ENCODE measurements at regions not wholly inside any gene's neighbourhood (a gene's known extent, or its start where the extent isn't known, plus 50 kb on each side); places are given as distances from the start of the nearest gene placed in this dataset.

DNA sequence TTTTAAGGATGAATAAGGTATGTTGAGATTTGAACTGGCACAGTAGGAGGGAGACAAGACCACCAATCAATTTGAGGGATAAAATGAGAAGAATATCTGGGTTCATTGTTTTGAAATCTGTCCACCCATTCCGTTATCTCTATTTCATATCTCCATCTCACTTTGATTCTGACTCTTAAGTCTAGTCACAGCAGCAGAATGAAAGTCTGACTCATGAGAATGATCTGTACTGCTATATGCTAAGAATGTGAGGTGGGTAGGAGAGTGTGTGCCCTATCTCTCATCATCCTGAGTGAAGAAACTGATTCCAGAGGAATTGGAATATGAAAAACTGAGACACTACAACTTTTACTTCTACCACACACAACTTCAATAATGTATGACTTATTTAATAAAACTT lies 1994.5 kb upstream of the PIK3C3 start:
- Histone ChIP-seq H3K27ac (no peak overlapping the region), H3K4me3 (no peak overlapping the region), H3K9me3 (no peaks in the 10 kb centered on the region), H3K27me3 (replicated peaks; ENCODE audit: insufficient read depth) (no peaks in the 10 kb centered on the region), H3K4me1 (ENCODE audit: control insufficient read depth in 1 of 2, low read depth in 2 of 2) (no peaks in the 10 kb centered on the region), H3K36me3 (no peaks in the 10 kb centered on the region)
- DNase-seq (ENCODE audit: low spot score) (no peak), ATAC-seq (ENCODE audit: insufficient number of reproducible peaks, low FRiP score, low read depth) (no peak)
- TF ChIP-seq, protein P1, sequence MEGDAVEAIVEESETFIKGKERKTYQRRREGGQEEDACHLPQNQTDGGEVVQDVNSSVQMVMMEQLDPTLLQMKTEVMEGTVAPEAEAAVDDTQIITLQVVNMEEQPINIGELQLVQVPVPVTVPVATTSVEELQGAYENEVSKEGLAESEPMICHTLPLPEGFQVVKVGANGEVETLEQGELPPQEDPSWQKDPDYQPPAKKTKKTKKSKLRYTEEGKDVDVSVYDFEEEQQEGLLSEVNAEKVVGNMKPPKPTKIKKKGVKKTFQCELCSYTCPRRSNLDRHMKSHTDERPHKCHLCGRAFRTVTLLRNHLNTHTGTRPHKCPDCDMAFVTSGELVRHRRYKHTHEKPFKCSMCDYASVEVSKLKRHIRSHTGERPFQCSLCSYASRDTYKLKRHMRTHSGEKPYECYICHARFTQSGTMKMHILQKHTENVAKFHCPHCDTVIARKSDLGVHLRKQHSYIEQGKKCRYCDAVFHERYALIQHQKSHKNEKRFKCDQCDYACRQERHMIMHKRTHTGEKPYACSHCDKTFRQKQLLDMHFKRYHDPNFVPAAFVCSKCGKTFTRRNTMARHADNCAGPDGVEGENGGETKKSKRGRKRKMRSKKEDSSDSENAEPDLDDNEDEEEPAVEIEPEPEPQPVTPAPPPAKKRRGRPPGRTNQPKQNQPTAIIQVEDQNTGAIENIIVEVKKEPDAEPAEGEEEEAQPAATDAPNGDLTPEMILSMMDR (IDR thresholded peaks at IDR 0.05) = no peak

DNA sequence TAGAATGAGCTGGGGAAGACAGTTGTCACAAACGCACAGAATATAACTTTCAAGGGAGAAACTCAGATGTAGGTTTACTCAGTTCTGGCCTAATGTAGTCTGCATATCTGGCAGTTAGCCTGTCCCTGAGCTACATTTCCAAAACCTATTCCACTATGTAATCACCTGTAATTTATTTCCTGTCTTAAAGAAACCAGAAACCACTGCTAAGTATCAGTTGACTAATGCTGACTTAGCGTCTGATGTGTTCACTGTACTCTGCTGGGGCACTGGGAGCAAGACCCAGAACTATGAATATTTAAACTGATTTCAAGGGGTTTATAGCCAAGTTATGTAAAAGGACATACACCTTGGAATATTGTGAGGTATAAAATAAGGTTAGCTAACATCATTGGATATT lies 1995.2 kb upstream of the PIK3C3 start:
- TF ChIP-seq, protein P1 (IDR thresholded peaks at IDR 0.05) = no peak
- no peak for ATAC-seq (ENCODE audit: insufficient number of reproducible peaks, low FRiP score, low read depth)
- H3K27ac ChIP-seq = no peak overlapping the region
- no peak overlapping the region for H3K4me3 ChIP-seq
- no peaks in the 10 kb centered on the region for H3K9me3 ChIP-seq
- H3K4me1 ChIP-seq (ENCODE audit: control insufficient read depth in 1 of 2, low read depth in 2 of 2) = no peaks in the 10 kb centered on the region
- no peak for DNase-seq (ENCODE audit: low spot score)
- H3K27me3 ChIP-seq (replicated peaks; ENCODE audit: insufficient read depth) = no peaks in the 10 kb centered on the region
- no peaks in the 10 kb centered on the region for H3K36me3 ChIP-seq

DNA sequence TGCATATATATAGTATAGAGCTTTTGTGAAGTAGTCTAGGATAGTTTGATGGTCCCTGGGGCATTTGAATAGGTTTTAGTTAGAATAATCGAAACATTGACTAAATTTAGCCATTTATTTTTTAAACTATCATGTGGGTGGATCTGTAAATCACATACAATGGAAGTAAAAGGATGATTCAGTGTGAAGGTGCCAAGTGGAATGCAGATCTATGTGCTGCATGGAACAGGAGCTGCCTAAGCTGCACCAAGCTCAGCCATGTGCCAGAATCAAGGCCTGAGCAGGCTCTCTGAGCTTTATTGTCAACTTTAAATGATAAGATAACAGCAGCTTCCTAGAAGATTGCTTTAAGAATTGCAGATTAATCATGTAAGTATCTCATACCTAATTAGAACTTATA lies 1996.2 kb upstream of the PIK3C3 start:
- Histone ChIP-seq H3K36me3 (no peaks in the 10 kb centered on the region), H3K27ac (no peak overlapping the region), H3K9me3 (no peaks in the 10 kb centered on the region), H3K4me3 (no peak overlapping the region), H3K4me1 (ENCODE audit: control insufficient read depth in 1 of 2, low read depth in 2 of 2) (no peaks in the 10 kb centered on the region), H3K27me3 (replicated peaks; ENCODE audit: insufficient read depth) (no peaks in the 10 kb centered on the region)
- DNase-seq (ENCODE audit: low spot score) (no peak), ATAC-seq (ENCODE audit: insufficient number of reproducible peaks, low FRiP score, low read depth) (no peak)
- TF ChIP-seq, protein P1 (IDR thresholded peaks at IDR 0.05) = no peak

DNA sequence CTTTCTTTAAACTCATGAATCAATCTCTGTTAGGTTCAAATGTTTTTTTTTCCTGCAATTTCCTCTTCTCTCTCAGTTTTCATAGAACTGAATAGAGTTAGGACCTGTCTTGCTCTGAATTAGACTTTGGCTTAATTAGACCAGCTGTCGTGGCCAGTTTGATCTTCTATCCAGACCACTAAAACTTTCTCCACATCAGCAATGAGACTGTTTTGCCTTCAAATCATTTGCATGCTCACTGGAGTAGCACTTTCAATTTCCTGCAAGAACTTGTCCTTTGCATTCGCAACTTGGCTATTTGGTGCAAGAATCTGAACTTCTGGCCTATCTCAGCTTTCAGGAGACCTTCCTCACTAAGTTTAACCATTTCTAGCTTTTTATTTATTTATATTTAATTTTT lies 2002.2 kb upstream of the PIK3C3 start:
- no peak for DNase-seq (ENCODE audit: low spot score)
- Histone ChIP-seq H3K36me3 (no peaks in the 10 kb centered on the region), H3K4me3 (no peak overlapping the region), H3K9me3 (no peaks in the 10 kb centered on the region), H3K27ac (no peak overlapping the region), H3K27me3 (replicated peaks; ENCODE audit: insufficient read depth) (no peaks in the 10 kb centered on the region), H3K4me1 (ENCODE audit: control insufficient read depth in 1 of 2, low read depth in 2 of 2) (no peaks in the 10 kb centered on the region)
- TF ChIP-seq, protein P1 (IDR thresholded peaks at IDR 0.05) = no peak
- ATAC-seq (ENCODE audit: insufficient number of reproducible peaks, low FRiP score, low read depth) = no peak

DNA sequence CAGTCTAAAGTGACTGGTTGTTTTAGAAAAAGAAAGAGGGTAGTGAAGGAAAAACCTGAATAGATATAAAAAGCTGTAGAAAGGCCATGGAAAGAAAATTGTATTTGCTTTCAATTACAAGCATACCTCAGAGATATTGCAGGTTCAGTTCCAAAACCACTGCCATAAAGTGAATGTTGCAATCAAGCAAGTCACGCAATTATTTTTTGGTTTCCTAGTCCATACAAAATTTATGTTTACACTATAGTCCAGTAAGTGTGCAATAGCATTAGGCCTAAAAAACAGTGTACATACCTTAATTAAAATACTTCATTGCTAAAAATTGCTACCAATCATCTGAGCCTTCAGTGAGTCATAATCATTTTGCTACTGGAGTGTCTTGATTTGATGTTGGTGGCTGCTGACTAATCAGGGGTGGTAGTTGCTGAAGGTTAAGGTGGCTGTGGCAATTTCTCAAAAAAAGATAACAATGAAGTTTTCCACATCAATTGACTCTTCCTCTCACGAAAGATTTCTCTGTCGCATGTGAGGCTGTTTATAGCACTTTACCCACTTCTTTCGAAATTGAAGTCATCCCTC lies 2003.8 kb upstream of the PIK3C3 start:
- no peaks in the 10 kb centered on the region for H3K36me3 ChIP-seq
- no peaks in the 10 kb centered on the region for H3K4me1 ChIP-seq (ENCODE audit: control insufficient read depth in 1 of 2, low read depth in 2 of 2)
- no peak for DNase-seq (ENCODE audit: low spot score)
- H3K9me3 ChIP-seq = no peaks in the 10 kb centered on the region
- TF ChIP-seq, protein P1 (IDR thresholded peaks at IDR 0.05) = no peak
- no peak overlapping the region for H3K4me3 ChIP-seq
- H3K27me3 ChIP-seq (replicated peaks; ENCODE audit: insufficient read depth) = no peaks in the 10 kb centered on the region
- no peak for ATAC-seq (ENCODE audit: insufficient number of reproducible peaks, low FRiP score, low read depth)
- no peak overlapping the region for H3K27ac ChIP-seq
